LoVo (cell line): ENCODE measurements at regions not wholly inside any gene's neighbourhood (a gene's known extent, or its start where the extent isn't known, plus 50 kb on each side); places are given as distances from the start of the nearest gene placed in this dataset.

Experiments
- DNase-seq: peaks from one replicate; pipeline ENCODE4 v3.0.0-alpha.2; 2016; ENCODE audit warnings: low spot score

- no peak for DNase-seq
Observed at GRCh38 chr6:105964979-105965760, 121.0 kb upstream of the PRDM1 start.

GRCh38 chr6:105954148-105954547 is 132.0 kb upstream of the PRDM1 start:
- no peak for DNase-seq

- no peak for DNase-seq
Observed at GRCh38 chr6:105952772-105953690, 133.1 kb upstream of the PRDM1 start.

- DNase-seq = no peak
Observed at GRCh38 chr6:105952326-105952725, 133.8 kb upstream of the PRDM1 start.

- no peak for DNase-seq
Observed at GRCh38 chr6:105951322-105951721, 134.8 kb upstream of the PRDM1 start.

- DNase-seq = no peak
Observed at GRCh38 chr6:105949869-105950268, 136.3 kb upstream of the PRDM1 start.

GRCh38 chr6:105943514-105943913 is 142.6 kb upstream of the PRDM1 start:
- no peak for DNase-seq

- DNase-seq = no peak
Observed at GRCh38 chr6:105941621-105942412, 144.3 kb upstream of the PRDM1 start.

- DNase-seq = no peak
Observed at GRCh38 chr6:105940990-105941389, 145.1 kb upstream of the PRDM1 start.

- no peak for DNase-seq
Observed at GRCh38 chr6:105936972-105937371, 149.2 kb upstream of the PRDM1 start.

GRCh38 chr6:105935416-105935815 is 150.7 kb upstream of the PRDM1 start:
- no peak for DNase-seq

- no peak for DNase-seq
Observed at GRCh38 chr6:105934708-105935107, 151.4 kb upstream of the PRDM1 start.

- DNase-seq = no peak
Observed at GRCh38 chr6:105932440-105932839, 153.7 kb upstream of the PRDM1 start.

GRCh38 chr6:105929626-105930025 is 156.5 kb upstream of the PRDM1 start:
- DNase-seq = no peak

GRCh38 chr6:105926318-105926717 is 159.8 kb upstream of the PRDM1 start:
- no peak for DNase-seq

GRCh38 chr6:105925706-105926105 is 160.4 kb upstream of the PRDM1 start:
- DNase-seq = no peak

- no peak for DNase-seq
Observed at GRCh38 chr6:105921781-105922180, 164.4 kb upstream of the PRDM1 start.

GRCh38 chr6:105920071-105920470 is 166.1 kb upstream of the PRDM1 start:
- no peak for DNase-seq

- DNase-seq = no peak
Observed at GRCh38 chr6:105917038-105917695, 169.0 kb upstream of the PRDM1 start.

GRCh38 chr6:105911106-105911629 is 175.0 kb upstream of the PRDM1 start:
- no peak for DNase-seq

GRCh38 chr6:105909106-105909505 is 177.0 kb upstream of the PRDM1 start:
- no peak for DNase-seq

- DNase-seq = no peak
Observed at GRCh38 chr6:105907991-105908390, 178.1 kb upstream of the PRDM1 start.
